Heart left ventricle (tissue), 16 donors: ENCODE measurements at regions not wholly inside any gene's neighbourhood (a gene's known extent, or its start where the extent isn't known, plus 50 kb on each side); places are given as distances from the start of the nearest gene placed in this dataset.

Source experiments
- ATAC-seq, 4 donors: fragments of 200-7000 bp; cut with Tn5 transposase; one replicate each; pipeline ENCODE4 v1.9.1; 2020 to 2022; ENCODE audit warnings: moderate library complexity in 4 of 4, mild to moderate bottlenecking in 3 of 4, moderate number of reproducible peaks in 1 of 4
- DNase-seq, 5 donors: peaks; one replicate each; pipeline ENCODE4 v3.0.0-alpha.2; 2020
- H3K27ac ChIP-seq, 12 donors: fragments of 200-600 bp; sonication (generic) in 4 of 12; one replicate each; pipeline versions ENCODE4 v1.5.0 to v1.8.0; 2016 to 2022; ENCODE audit warnings: mild to moderate bottlenecking in 2 of 12
- H3K27me3 ChIP-seq, 9 donors: fragments of 200-600 bp; sonication (generic) in 2 of 9; one replicate each; pipeline versions ENCODE4 v1.5.1 to v1.8.0; 2016 to 2022; ENCODE audit warnings: mild to moderate bottlenecking in 3 of 9
- H3K36me3 ChIP-seq, 9 donors: fragments of 200-600 bp; sonication (generic) in 2 of 9; one replicate each; pipeline versions ENCODE4 v1.5.0 to v1.8.0; 2018 to 2022; ENCODE audit warnings: mild to moderate bottlenecking in 2 of 9
- H3K4me1 ChIP-seq, 12 donors: fragments of 200-600 bp; sonication (generic) in 4 of 12; one replicate each; pipeline versions ENCODE4 v1.5.0 to v1.8.0; 2016 to 2022; ENCODE audit warnings: mild to moderate bottlenecking in 3 of 12
- H3K4me3 ChIP-seq, 12 donors: fragments of 200-600 bp; sonication (generic) in 4 of 12; one replicate each; pipeline versions ENCODE4 v1.5.0 to v1.8.0; 2017 to 2022; ENCODE audit warnings: mild to moderate bottlenecking in 9 of 12, moderate library complexity in 4 of 12
- H3K9me3 ChIP-seq, 12 donors: fragments of 200-600 bp; sonication (generic) in 4 of 12; one replicate each; pipeline versions ENCODE4 v1.5.0 to v1.8.0; 2016 to 2022; ENCODE audit warnings: mild to moderate bottlenecking in 1 of 12
- CTCF ChIP-seq, 12 donors: fragments of 200-600 bp; sonication (generic) in 4 of 12; IDR thresholded peaks; one replicate each; pipeline versions ENCODE4 v1.5.0 to v1.8.0; 2018 to 2022; ENCODE audit warnings: antibody characterized with exemption in 12 of 12, mild to moderate bottlenecking in 5 of 12
- POLR2A ChIP-seq, 2 donors: fragments of 450-650 bp; IDR thresholded peaks; one replicate each; pipeline ENCODE4 v1.6.1; 2017; ENCODE audit warnings: antibody characterized with exemption in 2 of 2, mild to moderate bottlenecking in 2 of 2, moderate library complexity in 2 of 2
- WGBS, 4 donors: extraction: QIAGEN DNeasy Blood & Tissue Kit in 2 of 4; methylation state at CpG; one replicate each; pipeline versions ENCODE4 v1.1.5 to v1.1.7; 2013 to 2018; 5-methylcytosine and 5-hydroxymethylcytosine counted together
- intact Hi-C, 10 donors: fragments of 100-400 bp; cut with DNase I; formaldehyde crosslinking; loops; one replicate each; pipeline versions ENCODE4 v1.11.1 to v1.14.2; 2022
- donor health status: ischemic (EF 13 %, LVEDD 7.1; RV severe dilation, severe dysfunction).
- donor health status: healthy with polysubstance abuse.
- donor health status: DM: no; HTN: yes; CAD: no.
- donor health status: DM: no; HTN: no; CAD: no.
- donor health status: ischemic (EF 25% LVEDD 6.9; RV normal size, moderate dysfunction).
- donor health status: ischemic (EF 25% LVEDD 5.7; RV mildly dilated, moderate dysfunction).
- donor health status: healthy.
- donor health status: DM: yes; HTN: yes; CAD: no.
- donor health status: ischemic (EF 35%, LVEDD 5.7; RV mildly dilated, moderate dysfunction).
- donor health status: nonischemic (EF 11% LVEDD 7.7; RV severe dilation, severe dysfunction).
- donor health status: DM: yes; HTN: yes; CAD: no.
- donor health status: PGD.
- donor health status: ischemic (EF 29% LVEDD 5.4; RV normal size, mild dysfunction).
- donor health status: nonischemic (EF 23%, LVEDD 6.1; RV moderate dilation, normal function).

- 67 to 77% (median 74%) methylated on average over 3 of the region's 3 CpGs for WGBS, 4 donors
- no peak for ATAC-seq
- no peak overlapping the region for H3K4me3 ChIP-seq
- no peaks in the 10 kb centered on the region for H3K36me3 ChIP-seq
- H3K27ac ChIP-seq = no peak overlapping the region
- no peaks in the 10 kb centered on the region for H3K4me1 ChIP-seq
- TF ChIP-seq CTCF (IDR thresholded peaks at IDR 0.05) = no peak
- TF ChIP-seq POLR2A (IDR thresholded peaks at IDR 0.05) = no peak
- intact Hi-C loops = no loop called here
- DNase-seq = no peak
- no peaks in the 10 kb centered on the region for H3K27me3 ChIP-seq
- peaks cover 0 to 24% (median 8%) of the 10 kb centered on the region in 12 donors for H3K9me3 ChIP-seq
These were observed 542.7 kb upstream of the LMO3 start for GRCh38 chr12:17148706-17149105.

DNA sequence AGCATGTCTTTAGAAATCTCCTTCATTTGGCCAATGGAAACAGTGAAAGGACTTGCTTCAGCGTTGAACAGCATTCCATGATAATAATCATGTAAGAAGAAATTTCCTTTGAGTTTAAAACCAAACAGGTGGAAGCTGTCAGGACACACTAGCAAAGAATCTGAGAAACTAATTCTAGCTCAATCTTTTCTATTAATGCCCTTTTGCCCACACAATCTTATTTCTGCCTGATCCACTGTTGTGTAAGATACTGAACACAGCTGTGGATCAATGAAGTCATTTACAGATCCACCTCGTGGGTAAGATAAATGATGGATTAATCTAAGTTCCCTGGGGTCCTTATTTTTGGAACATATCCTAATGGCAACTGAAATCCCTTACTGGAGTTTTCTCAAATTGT, 536.9 kb upstream of the LMO3 start:
- Histone ChIP-seq H3K9me3 (peaks cover 0 to 12% (median 0%) of the 10 kb centered on the region in 12 donors), H3K4me3 (no peak overlapping the region), H3K27ac (no peak overlapping the region), H3K4me1 (no peaks in the 10 kb centered on the region), H3K27me3 (no peaks in the 10 kb centered on the region), H3K36me3 (no peaks in the 10 kb centered on the region)
- no peak for TF ChIP-seq POLR2A (IDR thresholded peaks at IDR 0.05)
- no peak for TF ChIP-seq CTCF (IDR thresholded peaks at IDR 0.05)
- DNase-seq (no peak), ATAC-seq (no peak)
- intact Hi-C loops = no loop called here
- WGBS, 4 donors = 36 to 51% (median 39%) methylated on average over 2 of the region's 2 CpGs

GRCh38 chr12:17139931-17140330, 534.0 kb upstream of the LMO3 start:
- Histone ChIP-seq H3K4me3 (no peak overlapping the region), H3K27me3 (no peaks in the 10 kb centered on the region)
- TF ChIP-seq CTCF (IDR thresholded peaks at IDR 0.05) (no peak), POLR2A (IDR thresholded peaks at IDR 0.05) (no peak)

DNA sequence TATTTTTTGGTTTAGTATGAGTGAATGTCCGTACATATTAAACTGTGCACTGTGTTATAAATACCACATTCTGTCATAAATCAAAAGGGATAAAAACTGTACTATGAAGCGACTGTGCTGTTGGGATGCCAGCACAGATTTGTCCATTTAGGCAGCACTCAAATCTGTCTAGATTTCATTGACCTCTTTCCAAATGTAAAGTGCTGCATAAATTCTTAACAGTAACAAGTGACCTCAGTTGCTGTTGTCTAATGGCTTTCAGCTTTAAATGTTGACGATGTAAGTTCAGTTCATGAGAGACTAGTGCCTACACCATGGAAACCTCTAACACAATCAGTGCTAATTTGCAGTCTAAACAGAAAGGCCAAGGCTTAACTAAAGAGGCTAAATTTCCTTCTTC, 531.4 kb upstream of the LMO3 start:
- no peak for ATAC-seq
- Histone ChIP-seq H3K9me3 (no peaks in the 10 kb centered on the region), H3K4me3 (no peak overlapping the region), H3K27ac (no peak overlapping the region), H3K36me3 (no peaks in the 10 kb centered on the region), H3K4me1 (no peaks in the 10 kb centered on the region), H3K27me3 (no peaks in the 10 kb centered on the region)
- no peak for DNase-seq
- WGBS, 4 donors = 70 to 80% (median 73%) methylated on average over 3 of the region's 3 CpGs
- TF ChIP-seq CTCF (IDR thresholded peaks at IDR 0.05) = no peak
- no peak for TF ChIP-seq POLR2A (IDR thresholded peaks at IDR 0.05)
- intact Hi-C loops = no loop called here

More at GRCh38 chr12:17139931-17140330, 534.0 kb upstream of the LMO3 start:
- Histone ChIP-seq H3K9me3 (peaks cover 0 to 3% (median 0%) of the 10 kb centered on the region in 12 donors), H3K36me3 (no peaks in the 10 kb centered on the region), H3K4me1 (no peaks in the 10 kb centered on the region), H3K27ac (no peak overlapping the region)
- 68 to 80% (median 74%) methylated on average over 2 of the region's 2 CpGs for WGBS, 4 donors
- intact Hi-C loops = no loop called here
- no peak for DNase-seq
- no peak for ATAC-seq
